Sigmoid colon (tissue), 6 donors: ENCODE measurements at regions not wholly inside any gene's neighbourhood (a gene's known extent, or its start where the extent isn't known, plus 50 kb on each side); places are given as distances from the start of the nearest gene placed in this dataset.

ENCODE experiments used
- DNase-seq: peaks from one replicate; pipeline ENCODE4 v3.0.0-alpha.2; 2019
- H3K27ac ChIP-seq, 4 donors: fragments of 200-600 bp; sonication (generic); one replicate each; pipeline ENCODE4 v1.5.1; 2016 to 2019; ENCODE audit warnings: mild to moderate bottlenecking in 1 of 4
- H3K27me3 ChIP-seq, 3 donors: fragments of 200-600 bp; sonication (generic); one replicate each; pipeline ENCODE4 v1.5.1; 2019; ENCODE audit warnings: mild to moderate bottlenecking in 1 of 3
- H3K36me3 ChIP-seq, 4 donors: fragments of 200-600 bp; sonication (generic); one replicate each; pipeline ENCODE4 v1.5.1; 2016 to 2019
- H3K4me1 ChIP-seq, 4 donors: fragments of 200-600 bp; sonication (generic); one replicate each; pipeline ENCODE4 v1.5.1; 2017 to 2019
- H3K4me3 ChIP-seq, 4 donors: fragments of 200-600 bp; sonication (generic); one replicate each; pipeline ENCODE4 v1.5.1; 2017 to 2019; ENCODE audit warnings: mild to moderate bottlenecking in 2 of 4, moderate library complexity in 1 of 4
- H3K9me3 ChIP-seq, 4 donors: fragments of 200-600 bp in 3 of 4; sonication (generic) in 3 of 4; one replicate each; pipeline versions ENCODE4 v1.5.1 to v1.6.1; 2013 to 2019
- CTCF ChIP-seq, 4 experiments: fragments of 450-650 bp in 3 of 4; fragments of 200-600 bp in 1 of 4; IDR thresholded peaks; one replicate each; pipeline ENCODE4 v1.5.1; 2016 to 2019; ENCODE audit warnings: antibody characterized with exemption in 4 of 4, mild to moderate bottlenecking in 3 of 4, moderate library complexity in 2 of 4
- EP300 ChIP-seq, 4 donors: sonication (generic); formaldehyde crosslinking; IDR thresholded peaks; one replicate each; pipeline ENCODE4 v1.6.1; 2017; ENCODE audit warnings: antibody characterized with exemption in 4 of 4
- POLR2A ChIP-seq, 2 donors: fragments of 450-650 bp; IDR thresholded peaks; one replicate each; pipeline ENCODE4 v1.6.1; 2016; ENCODE audit warnings: antibody characterized with exemption in 2 of 2, mild to moderate bottlenecking in 2 of 2, moderate library complexity in 2 of 2
- POLR2AphosphoS5 ChIP-seq, 4 donors: sonication (generic); formaldehyde crosslinking; IDR thresholded peaks; one replicate each; pipeline ENCODE4 v1.6.1; 2017; ENCODE audit warnings: antibody characterized with exemption in 4 of 4
- WGBS, 2 donors: extraction: QIAGEN DNeasy Blood & Tissue Kit; methylation state at CpG; one replicate each; pipeline ENCODE4 v1.1.7; 2013; 5-methylcytosine and 5-hydroxymethylcytosine counted together
- intact Hi-C: fragments of 100-400 bp; cut with DNase I; formaldehyde crosslinking; loops from one replicate; pipeline ENCODE4 v1.15.1; 2023
- donor health status: healthy with polysubstance abuse.
- donor health status: healthy.

GRCh38 chr2:117127680-117128079 lies 686.8 kb upstream of the DDX18 start:
- Histone ChIP-seq H3K27me3 (no peaks in the 10 kb centered on the region), H3K36me3 (no peaks in the 10 kb centered on the region), H3K9me3 (peaks cover 0 to 2% (median 0%) of the 10 kb centered on the region in 4 donors), H3K27ac (no peak overlapping the region), H3K4me3 (no peak overlapping the region), H3K4me1 (no peaks in the 10 kb centered on the region)
- TF ChIP-seq POLR2AphosphoS5 (IDR thresholded peaks at IDR 0.05) (no peak), CTCF (IDR thresholded peaks at IDR 0.05) (no peak), EP300 (IDR thresholded peaks at IDR 0.05) (no peak), POLR2A (IDR thresholded peaks at IDR 0.05) (no peak)
- intact Hi-C loops = no loop called here
- no peak for DNase-seq

GRCh38 chr2:117128461-117128860 lies 686.0 kb upstream of the DDX18 start:
- Histone ChIP-seq H3K27me3 (no peaks in the 10 kb centered on the region), H3K9me3 (peaks cover 0 to 2% (median 0%) of the 10 kb centered on the region in 4 donors), H3K27ac (no peak overlapping the region), H3K4me1 (no peaks in the 10 kb centered on the region), H3K36me3 (no peaks in the 10 kb centered on the region), H3K4me3 (no peak overlapping the region)
- no peak for DNase-seq
- 2 to 3% methylated on average over 1 of the region's 1 CpG for WGBS, 2 donors
- no peak for TF ChIP-seq CTCF (IDR thresholded peaks at IDR 0.05)
- TF ChIP-seq EP300 (IDR thresholded peaks at IDR 0.05) = no peak
- TF ChIP-seq POLR2A (IDR thresholded peaks at IDR 0.05) = no peak
- TF ChIP-seq POLR2AphosphoS5 (IDR thresholded peaks at IDR 0.05) = no peak
- intact Hi-C loops = no loop called here

GRCh38 chr2:117137371-117137770 lies 677.1 kb upstream of the DDX18 start:
- no peak overlapping the region for H3K27ac ChIP-seq
- 72 to 91% methylated on average over 2 of the region's 2 CpGs for WGBS, 2 donors
- H3K9me3 ChIP-seq = no peaks in the 10 kb centered on the region
- TF ChIP-seq POLR2A (IDR thresholded peaks at IDR 0.05) (no peak), POLR2AphosphoS5 (IDR thresholded peaks at IDR 0.05) (no peak), EP300 (IDR thresholded peaks at IDR 0.05) (no peak), CTCF (IDR thresholded peaks at IDR 0.05) (no peak)
- DNase-seq = no peak
- H3K4me3 ChIP-seq = no peak overlapping the region
- no peaks in the 10 kb centered on the region for H3K27me3 ChIP-seq
- intact Hi-C loops = no loop called here
- H3K36me3 ChIP-seq = no peaks in the 10 kb centered on the region
- H3K4me1 ChIP-seq = no peaks in the 10 kb centered on the region

- H3K27ac ChIP-seq = no peak overlapping the region
- DNase-seq = no peak
- H3K27me3 ChIP-seq = no peaks in the 10 kb centered on the region
- intact Hi-C loops = no loop called here
- 87 to 89% methylated on average over 2 of the region's 2 CpGs for WGBS, 2 donors
- H3K36me3 ChIP-seq = no peaks in the 10 kb centered on the region
- H3K9me3 ChIP-seq = peaks cover 0 to 8% (median 0%) of the 10 kb centered on the region in 4 donors
- no peak for TF ChIP-seq EP300 (IDR thresholded peaks at IDR 0.05)
- TF ChIP-seq POLR2A (IDR thresholded peaks at IDR 0.05) = no peak
- TF ChIP-seq POLR2AphosphoS5 (IDR thresholded peaks at IDR 0.05) = no peak
- no peak for TF ChIP-seq CTCF (IDR thresholded peaks at IDR 0.05)
- H3K4me3 ChIP-seq = no peak overlapping the region
- H3K4me1 ChIP-seq = no peaks in the 10 kb centered on the region
Observed at GRCh38 chr2:117169036-117169765, 645.3 kb upstream of the DDX18 start.

- H3K27ac ChIP-seq = no peak overlapping the region
- no peak overlapping the region for H3K4me3 ChIP-seq
- H3K4me1 ChIP-seq = no peaks in the 10 kb centered on the region
- DNase-seq = no peak
- peaks cover 0 to 8% (median 0%) of the 10 kb centered on the region in 4 donors for H3K9me3 ChIP-seq
- intact Hi-C loops = no loop called here
- no peaks in the 10 kb centered on the region for H3K36me3 ChIP-seq
- no peaks in the 10 kb centered on the region for H3K27me3 ChIP-seq
- WGBS, 2 donors = 94 to 96% methylated on average over 1 of the region's 1 CpG
- TF ChIP-seq CTCF (IDR thresholded peaks at IDR 0.05) (no peak), POLR2AphosphoS5 (IDR thresholded peaks at IDR 0.05) (no peak), POLR2A (IDR thresholded peaks at IDR 0.05) (no peak), EP300 (IDR thresholded peaks at IDR 0.05) (no peak)
Observed at GRCh38 chr2:117170897-117171296, 643.6 kb upstream of the DDX18 start.
